Activated naive CD8-positive, alpha-beta T cell (primary cell): ENCODE measurements at regions not wholly inside any gene's neighbourhood (a gene's known extent, or its start where the extent isn't known, plus 50 kb on each side); places are given as distances from the start of the nearest gene placed in this dataset.
"Not testable (repeated sequence)": the region's sequence is repeated elsewhere in the genome, so short reads cannot be mapped to it uniquely, and the experiment has no call there.

Experiments
- H3K27ac Mint-ChIP-seq: one replicate; pipeline ENCODE4 v1.8.0; 2021; ENCODE audit warnings: mixed read lengths
- H3K27me3 Mint-ChIP-seq: one replicate; pipeline ENCODE4 v1.8.0; 2021; ENCODE audit warnings: mixed read lengths
- H3K36me3 Mint-ChIP-seq: one replicate; pipeline ENCODE4 v1.8.0; 2021; ENCODE audit warnings: mixed read lengths
- H3K4me1 Mint-ChIP-seq: one replicate; pipeline ENCODE4 v1.8.0; 2021; ENCODE audit warnings: low read depth, mixed read lengths
- H3K4me3 Mint-ChIP-seq: one replicate; pipeline ENCODE4 v1.8.0; 2021; ENCODE audit warnings: mild to moderate bottlenecking, mixed read lengths
- H3K9me3 Mint-ChIP-seq: one replicate; pipeline ENCODE4 v1.8.0; 2021; ENCODE audit warnings: low read depth, mixed read lengths

GRCh38 chr21:6565190-6566094 lies 3955.9 kb upstream of the TPTE start:
- not testable (repeated sequence) for H3K27ac Mint-ChIP-seq, H3K27me3 Mint-ChIP-seq, H3K4me3 Mint-ChIP-seq, H3K4me1 Mint-ChIP-seq, H3K36me3 Mint-ChIP-seq, H3K9me3 Mint-ChIP-seq

- not testable (repeated sequence) for H3K9me3 Mint-ChIP-seq, H3K36me3 Mint-ChIP-seq, H3K27ac Mint-ChIP-seq, H3K4me1 Mint-ChIP-seq, H3K27me3 Mint-ChIP-seq, H3K4me3 Mint-ChIP-seq
Measured at GRCh38 chr21:6567542-6567941, 3953.8 kb upstream of the TPTE start.

GRCh38 chr21:6569152-6569551 lies 3952.2 kb upstream of the TPTE start:
- H3K4me3 Mint-ChIP-seq, H3K4me1 Mint-ChIP-seq, H3K27ac Mint-ChIP-seq, H3K36me3 Mint-ChIP-seq, H3K27me3 Mint-ChIP-seq, H3K9me3 Mint-ChIP-seq: not testable (repeated sequence)

- not testable (repeated sequence) for H3K9me3 Mint-ChIP-seq, H3K27me3 Mint-ChIP-seq, H3K36me3 Mint-ChIP-seq, H3K4me1 Mint-ChIP-seq, H3K27ac Mint-ChIP-seq, H3K4me3 Mint-ChIP-seq
Measured at GRCh38 chr21:6569587-6570392, 3951.6 kb upstream of the TPTE start.

- H3K27ac Mint-ChIP-seq, H3K4me3 Mint-ChIP-seq, H3K4me1 Mint-ChIP-seq, H3K27me3 Mint-ChIP-seq, H3K36me3 Mint-ChIP-seq, H3K9me3 Mint-ChIP-seq: not testable (repeated sequence)
Measured at GRCh38 chr21:6570700-6571368, 3950.5 kb upstream of the TPTE start.

GRCh38 chr21:6573576-6573975 lies 3947.8 kb upstream of the TPTE start:
- not testable (repeated sequence) for H3K27ac Mint-ChIP-seq, H3K4me3 Mint-ChIP-seq, H3K4me1 Mint-ChIP-seq, H3K9me3 Mint-ChIP-seq, H3K27me3 Mint-ChIP-seq, H3K36me3 Mint-ChIP-seq

GRCh38 chr21:6579801-6580200 lies 3941.6 kb upstream of the TPTE start:
- not testable (repeated sequence) for H3K36me3 Mint-ChIP-seq, H3K4me3 Mint-ChIP-seq, H3K4me1 Mint-ChIP-seq, H3K27ac Mint-ChIP-seq, H3K9me3 Mint-ChIP-seq, H3K27me3 Mint-ChIP-seq
